Mononuclear cell (primary cell): ENCODE measurements at regions not wholly inside any gene's neighbourhood (a gene's known extent, or its start where the extent isn't known, plus 50 kb on each side); places are given as distances from the start of the nearest gene placed in this dataset.

Source experiments
- H3K27me3 ChIP-seq: 2 replicates; pipeline ENCODE4 v1.6.0; 2011; ENCODE audit warnings: low read length, control low read depth; ENCODE audit not compliant: insufficient read depth
- H3K4me1 ChIP-seq: 2 replicates; pipeline ENCODE4 v1.5.1; 2011; ENCODE audit warnings: mild to moderate bottlenecking, low read length, control low read depth; ENCODE audit not compliant: insufficient read depth
- H3K4me3 ChIP-seq: 2 replicates; pipeline ENCODE4 v1.5.1; 2011; ENCODE audit warnings: mild to moderate bottlenecking, low read length, moderate library complexity
- H3K9me3 ChIP-seq: 2 replicates; pipeline ENCODE4 v1.5.1; 2011; ENCODE audit warnings: low read depth, mild to moderate bottlenecking, control low read depth, low read length

GRCh38 chr15:38075466-38075865, 141.0 kb downstream of the TMCO5A start:
- Histone ChIP-seq H3K9me3 (no peaks in the 10 kb centered on the region), H3K27me3 (peaks cover 19% of the 10 kb centered on the region), H3K4me1 (peaks cover 24% of the 10 kb centered on the region), H3K4me3 (no peak overlapping the region)

- Histone ChIP-seq H3K4me1 (peaks cover 24% of the 10 kb centered on the region), H3K4me3 (no peak overlapping the region), H3K9me3 (no peaks in the 10 kb centered on the region), H3K27me3 (peaks cover 19% of the 10 kb centered on the region)
Measured at GRCh38 chr15:38076786-38077185, 142.3 kb downstream of the TMCO5A start.

GRCh38 chr15:38079236-38079635, 144.8 kb downstream of the TMCO5A start:
- H3K27me3 ChIP-seq: peaks cover 2% of the 10 kb centered on the region
- H3K4me1 ChIP-seq: peaks cover 14% of the 10 kb centered on the region
- H3K4me3 ChIP-seq: no peak overlapping the region
- no peaks in the 10 kb centered on the region for H3K9me3 ChIP-seq

- H3K27me3 ChIP-seq: no peaks in the 10 kb centered on the region
- peaks cover 28% of the 10 kb centered on the region for H3K4me1 ChIP-seq
- H3K4me3 ChIP-seq: no peak overlapping the region
- H3K9me3 ChIP-seq: no peaks in the 10 kb centered on the region
Measured at GRCh38 chr15:38080651-38081275, 146.3 kb downstream of the TMCO5A start.

GRCh38 chr15:38084289-38084688, 149.8 kb downstream of the TMCO5A start:
- Histone ChIP-seq H3K4me1 (peaks cover 42% of the 10 kb centered on the region), H3K9me3 (no peaks in the 10 kb centered on the region), H3K4me3 (no peak overlapping the region), H3K27me3 (no peaks in the 10 kb centered on the region)

GRCh38 chr15:38085114-38085513, 150.7 kb downstream of the TMCO5A start:
- peaks cover 42% of the 10 kb centered on the region for H3K4me1 ChIP-seq
- H3K4me3 ChIP-seq: no peak overlapping the region
- no peaks in the 10 kb centered on the region for H3K9me3 ChIP-seq
- no peaks in the 10 kb centered on the region for H3K27me3 ChIP-seq

GRCh38 chr15:38085931-38086568, 151.6 kb downstream of the TMCO5A start:
- Histone ChIP-seq H3K4me3 (no peak overlapping the region), H3K9me3 (no peaks in the 10 kb centered on the region), H3K27me3 (no peaks in the 10 kb centered on the region), H3K4me1 (peaks cover 38% of the 10 kb centered on the region)

- Histone ChIP-seq H3K4me3 (no peak overlapping the region), H3K4me1 (peaks cover 38% of the 10 kb centered on the region), H3K9me3 (no peaks in the 10 kb centered on the region), H3K27me3 (no peaks in the 10 kb centered on the region)
Measured at GRCh38 chr15:38086611-38087010, 152.2 kb downstream of the TMCO5A start.

- Histone ChIP-seq H3K9me3 (no peaks in the 10 kb centered on the region), H3K4me1 (peaks cover 31% of the 10 kb centered on the region), H3K27me3 (no peaks in the 10 kb centered on the region), H3K4me3 (no peak overlapping the region)
Measured at GRCh38 chr15:38088971-38089370, 154.5 kb downstream of the TMCO5A start.

GRCh38 chr15:38090223-38090622, 155.8 kb downstream of the TMCO5A start:
- Histone ChIP-seq H3K4me3 (no peak overlapping the region), H3K4me1 (peaks cover 20% of the 10 kb centered on the region), H3K9me3 (no peaks in the 10 kb centered on the region), H3K27me3 (no peaks in the 10 kb centered on the region)

GRCh38 chr15:38090678-38091077, 156.2 kb downstream of the TMCO5A start:
- no peaks in the 10 kb centered on the region for H3K27me3 ChIP-seq
- peaks cover 15% of the 10 kb centered on the region for H3K4me1 ChIP-seq
- H3K4me3 ChIP-seq: no peak overlapping the region
- no peaks in the 10 kb centered on the region for H3K9me3 ChIP-seq

GRCh38 chr15:38091078-38091645, 156.7 kb downstream of the TMCO5A start:
- Histone ChIP-seq H3K4me3 (no peak overlapping the region), H3K27me3 (no peaks in the 10 kb centered on the region), H3K9me3 (no peaks in the 10 kb centered on the region), H3K4me1 (peaks cover 10% of the 10 kb centered on the region)

GRCh38 chr15:38093931-38094330, 158.7 kb upstream of the SPRED1 start:
- no peaks in the 10 kb centered on the region for H3K27me3 ChIP-seq
- H3K4me3 ChIP-seq: no peak overlapping the region
- no peaks in the 10 kb centered on the region for H3K9me3 ChIP-seq
- no peaks in the 10 kb centered on the region for H3K4me1 ChIP-seq

- no peaks in the 10 kb centered on the region for H3K9me3 ChIP-seq
- H3K27me3 ChIP-seq: peaks cover 3% of the 10 kb centered on the region
- no peaks in the 10 kb centered on the region for H3K4me1 ChIP-seq
- no peak overlapping the region for H3K4me3 ChIP-seq
Measured at GRCh38 chr15:38102972-38103371, 149.7 kb upstream of the SPRED1 start.

- Histone ChIP-seq H3K27me3 (peaks cover 3% of the 10 kb centered on the region), H3K9me3 (no peaks in the 10 kb centered on the region), H3K4me1 (no peaks in the 10 kb centered on the region), H3K4me3 (no peak overlapping the region)
Measured at GRCh38 chr15:38103564-38103963, 149.1 kb upstream of the SPRED1 start.

GRCh38 chr15:38111070-38111469, 141.6 kb upstream of the SPRED1 start:
- no peak overlapping the region for H3K4me3 ChIP-seq
- no peaks in the 10 kb centered on the region for H3K4me1 ChIP-seq
- H3K27me3 ChIP-seq: no peaks in the 10 kb centered on the region
- no peaks in the 10 kb centered on the region for H3K9me3 ChIP-seq
